ENCODE measurements at regions not wholly inside any gene's neighbourhood (a gene's known extent, or its start where the extent isn't known, plus 50 kb on each side); places are given as distances from the start of the nearest gene placed in this dataset.

- TF ChIP-seq, protein P1, sequence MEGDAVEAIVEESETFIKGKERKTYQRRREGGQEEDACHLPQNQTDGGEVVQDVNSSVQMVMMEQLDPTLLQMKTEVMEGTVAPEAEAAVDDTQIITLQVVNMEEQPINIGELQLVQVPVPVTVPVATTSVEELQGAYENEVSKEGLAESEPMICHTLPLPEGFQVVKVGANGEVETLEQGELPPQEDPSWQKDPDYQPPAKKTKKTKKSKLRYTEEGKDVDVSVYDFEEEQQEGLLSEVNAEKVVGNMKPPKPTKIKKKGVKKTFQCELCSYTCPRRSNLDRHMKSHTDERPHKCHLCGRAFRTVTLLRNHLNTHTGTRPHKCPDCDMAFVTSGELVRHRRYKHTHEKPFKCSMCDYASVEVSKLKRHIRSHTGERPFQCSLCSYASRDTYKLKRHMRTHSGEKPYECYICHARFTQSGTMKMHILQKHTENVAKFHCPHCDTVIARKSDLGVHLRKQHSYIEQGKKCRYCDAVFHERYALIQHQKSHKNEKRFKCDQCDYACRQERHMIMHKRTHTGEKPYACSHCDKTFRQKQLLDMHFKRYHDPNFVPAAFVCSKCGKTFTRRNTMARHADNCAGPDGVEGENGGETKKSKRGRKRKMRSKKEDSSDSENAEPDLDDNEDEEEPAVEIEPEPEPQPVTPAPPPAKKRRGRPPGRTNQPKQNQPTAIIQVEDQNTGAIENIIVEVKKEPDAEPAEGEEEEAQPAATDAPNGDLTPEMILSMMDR (IDR thresholded peaks at IDR 0.05): no peak
- no peak for TF ChIP-seq EZH2 (IDR thresholded peaks at IDR 0.05; ENCODE audit: borderline replicate concordance, insufficient read depth, low read depth, low read length, poor library complexity, severe bottlenecking)
These were observed 357.5 kb downstream of the SPATA31D1 start for GRCh38 chr9:82346040-82346439.
